ENCODE measurements at regions not wholly inside any gene's neighbourhood (a gene's known extent, or its start where the extent isn't known, plus 50 kb on each side); places are given as distances from the start of the nearest gene placed in this dataset.

DNA sequence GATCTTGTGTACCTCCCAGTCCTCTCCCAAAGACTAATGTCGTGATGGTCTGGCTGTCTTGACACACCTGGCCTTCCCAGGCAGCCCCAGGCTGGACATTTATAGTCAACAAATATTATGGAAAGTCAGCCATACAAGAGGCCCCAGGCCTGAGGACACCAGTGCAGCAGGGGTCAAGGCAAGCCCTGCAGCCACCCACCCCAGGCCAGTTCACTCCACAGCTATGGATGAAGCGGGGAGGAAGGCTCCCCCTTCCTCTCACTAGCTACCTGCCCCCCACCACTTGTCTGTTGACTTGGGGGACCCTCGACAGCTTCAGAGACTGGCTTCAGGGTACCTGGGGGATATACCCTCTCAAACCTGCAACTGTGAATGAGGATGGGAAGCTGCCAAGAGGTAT, 132.1 kb downstream of the MRPL14 start:
- Histone ChIP-seq H3K4me2 (ENCODE audit: insufficient read depth, low read length) (no peak overlapping the region), H3K27ac (ENCODE audit: insufficient read depth, low read depth, low read length) (no peak overlapping the region), H3K27me3 (ENCODE audit: control insufficient read depth in 2 of 2, insufficient read depth in 2 of 2, low read length in 2 of 2) (no peaks in the 10 kb centered on the region), H3K36me3 (ENCODE audit: control insufficient read depth in 2 of 2, extremely low read depth in 1 of 2, insufficient read depth in 2 of 2, low read length in 2 of 2) (no peaks in the 10 kb centered on the region), H3K79me2 (ENCODE audit: control insufficient read depth, insufficient read depth, low read length) (no peaks in the 10 kb centered on the region), H4K20me1 (replicated peaks; ENCODE audit: control insufficient read depth, extremely low read depth, insufficient read depth, low read length) (no peaks in the 10 kb centered on the region), H3K9ac (replicated peaks; ENCODE audit: extremely low read depth, insufficient read depth, low read length) (no peak overlapping the region), H2AFZ (ENCODE audit: low read depth, low read length) (no peak overlapping the region), H3K9me1 (replicated peaks; ENCODE audit: control insufficient read depth, extremely low read depth, insufficient read depth, low read length) (no peaks in the 10 kb centered on the region), H3K9me3 (replicated peaks; ENCODE audit: control insufficient read depth, insufficient read depth, low read length) (no peaks in the 10 kb centered on the region), H3K4me3 (replicated peaks in 1 of 3; ENCODE audit: insufficient read depth in 1 of 3, low read depth in 1 of 3, low read length in 3 of 3) (no peak overlapping the region), H3K4me1 (ENCODE audit: control insufficient read depth, extremely low read depth, insufficient read depth, low read length) (no peaks in the 10 kb centered on the region)
- FAIRE-seq (no peak), DNase-seq (ENCODE audit: low read depth, low spot score) (no peak)
- dilution Hi-C loops (cut with MboI; ENCODE audit: extremely low pct_ligation_motif_present, low sequenced_read_pairs) (no loop called here), intact Hi-C loops (cut with micrococcal nuclease) (no loop called here)
- ChIA-PET CTCF (no interaction called here), POLR2A (no interaction called here)
- TF ChIP-seq MAX (IDR thresholded peaks at IDR 0.05; ENCODE audit: insufficient read depth, insufficient read length) (no peak), JUN (IDR thresholded peaks at IDR 0.05; ENCODE audit: borderline replicate concordance, insufficient read depth, insufficient read length, low read depth) (no peak), GATA2 (IDR thresholded peaks at IDR 0.05; ENCODE audit: insufficient read depth, insufficient read length, low read depth, low read length) (no peak), EZH2 (IDR thresholded peaks at IDR 0.05; ENCODE audit: borderline replicate concordance, low read depth, low read length, severe bottlenecking) (no peak), FOS (IDR thresholded peaks at IDR 0.05; ENCODE audit: borderline replicate concordance, insufficient read depth, low read length) (no peak), MYC (IDR thresholded peaks at IDR 0.05; ENCODE audit: low read depth, low read length) (no peak), POLR2A (IDR thresholded peaks at IDR 0.05; ENCODE audit: low read depth, low read length) (no peak), POLR2AphosphoS5 (IDR thresholded peaks at IDR 0.05; ENCODE audit: insufficient read depth, low read depth, low read length) (no peak)
- TF ChIP-seq, protein P1, sequence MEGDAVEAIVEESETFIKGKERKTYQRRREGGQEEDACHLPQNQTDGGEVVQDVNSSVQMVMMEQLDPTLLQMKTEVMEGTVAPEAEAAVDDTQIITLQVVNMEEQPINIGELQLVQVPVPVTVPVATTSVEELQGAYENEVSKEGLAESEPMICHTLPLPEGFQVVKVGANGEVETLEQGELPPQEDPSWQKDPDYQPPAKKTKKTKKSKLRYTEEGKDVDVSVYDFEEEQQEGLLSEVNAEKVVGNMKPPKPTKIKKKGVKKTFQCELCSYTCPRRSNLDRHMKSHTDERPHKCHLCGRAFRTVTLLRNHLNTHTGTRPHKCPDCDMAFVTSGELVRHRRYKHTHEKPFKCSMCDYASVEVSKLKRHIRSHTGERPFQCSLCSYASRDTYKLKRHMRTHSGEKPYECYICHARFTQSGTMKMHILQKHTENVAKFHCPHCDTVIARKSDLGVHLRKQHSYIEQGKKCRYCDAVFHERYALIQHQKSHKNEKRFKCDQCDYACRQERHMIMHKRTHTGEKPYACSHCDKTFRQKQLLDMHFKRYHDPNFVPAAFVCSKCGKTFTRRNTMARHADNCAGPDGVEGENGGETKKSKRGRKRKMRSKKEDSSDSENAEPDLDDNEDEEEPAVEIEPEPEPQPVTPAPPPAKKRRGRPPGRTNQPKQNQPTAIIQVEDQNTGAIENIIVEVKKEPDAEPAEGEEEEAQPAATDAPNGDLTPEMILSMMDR (IDR thresholded peaks at IDR 0.05; ENCODE audit: extremely low read depth in 1 of 2, insufficient read depth in 1 of 2, low read depth in 1 of 2, low read length in 2 of 2), result no peak
- no TSS peak for BruUV-seq (replicated peaks)

Measured in endothelial cell of umbilical vein (primary cell).